CD4-positive, alpha-beta memory T cell (primary cell): ENCODE measurements at regions not wholly inside any gene's neighbourhood (a gene's known extent, or its start where the extent isn't known, plus 50 kb on each side); places are given as distances from the start of the nearest gene placed in this dataset.

Source experiments
- CTCF ChIA-PET: fragments of 350-600 bp; sonication (Branson Sonifier 250); formaldehyde crosslinking; loops from one replicate; lab custom pipeline; 2021; ENCODE audit warnings: inconsistent platforms; ENCODE audit not compliant: partially characterized antibody; lab: Charles Lee
- POLR2A ChIA-PET: fragments of 350-600 bp; sonication (Branson Sonifier 250); formaldehyde crosslinking; loops from one replicate; lab custom pipeline; 2021; ENCODE audit not compliant: partially characterized antibody; lab: Charles Lee
- DNase-seq, 5 donors: peaks; one replicate each; pipeline versions ENCODE4 v3.0.0 to v3.0.0-alpha.2; 2020 to 2022; ENCODE audit warnings: mixed read lengths in 1 of 5
- H3K27ac ChIP-seq: one replicate; pipeline ENCODE4 v1.7.0; 2013; ENCODE audit warnings: low read depth, low read length
- H3K27me3 ChIP-seq: 2 replicates; pipeline ENCODE4 v1.7.0; 2013; ENCODE audit warnings: mild to moderate bottlenecking, low read length, moderate library complexity; ENCODE audit not compliant: insufficient read depth
- H3K36me3 ChIP-seq: 2 replicates; pipeline ENCODE4 v1.7.0; 2013; ENCODE audit warnings: mild to moderate bottlenecking, low read length, moderate library complexity; ENCODE audit not compliant: insufficient read depth
- H3K4me1 ChIP-seq: 2 replicates; pipeline ENCODE4 v1.7.0; 2013; ENCODE audit warnings: mild to moderate bottlenecking, low read length, moderate library complexity; ENCODE audit not compliant: insufficient read depth
- H3K4me3 ChIP-seq, 2 donors: one replicate each; pipeline ENCODE4 v1.7.0; 2013; ENCODE audit warnings: low read length in 2 of 2, mild to moderate bottlenecking in 1 of 2
- H3K9me3 ChIP-seq, 2 donors: one replicate each; pipeline ENCODE4 v1.7.0; 2013; ENCODE audit warnings: low read length in 2 of 2, control low read depth in 1 of 2; ENCODE audit not compliant: control insufficient read depth in 1 of 2
- H3K27ac Mint-ChIP-seq, 7 donors: one replicate each; pipeline ENCODE4 v1.8.0; 2020 to 2021; ENCODE audit warnings: mixed read lengths in 7 of 7, mild to moderate bottlenecking in 6 of 7, inconsistent platforms in 3 of 7, moderate library complexity in 3 of 7
- H3K27me3 Mint-ChIP-seq, 2 donors: one replicate each; pipeline ENCODE4 v1.8.0; 2020 to 2021; ENCODE audit warnings: mixed read lengths in 2 of 2
- H3K36me3 Mint-ChIP-seq, 2 donors: one replicate each; pipeline ENCODE4 v1.8.0; 2020 to 2021; ENCODE audit warnings: mixed read lengths in 2 of 2, inconsistent platforms in 1 of 2, mild to moderate bottlenecking in 1 of 2
- H3K4me1 Mint-ChIP-seq, 4 donors: one replicate each; pipeline ENCODE4 v1.8.0; 2020 to 2021; ENCODE audit warnings: mixed read lengths in 4 of 4, mild to moderate bottlenecking in 1 of 4
- H3K4me3 Mint-ChIP-seq, 8 donors: one replicate each; pipeline ENCODE4 v1.8.0; 2020 to 2021; ENCODE audit warnings: mixed read lengths in 8 of 8, mild to moderate bottlenecking in 7 of 8, moderate library complexity in 6 of 8, inconsistent platforms in 3 of 8
- H3K9me3 Mint-ChIP-seq, 8 donors: one replicate each; pipeline ENCODE4 v1.8.0; 2020 to 2021; ENCODE audit warnings: mixed read lengths in 8 of 8, mild to moderate bottlenecking in 5 of 8, inconsistent platforms in 3 of 8, moderate library complexity in 1 of 8
- intact Hi-C: fragments of 100-400 bp; cut with micrococcal nuclease; formaldehyde crosslinking; loops from one replicate; pipeline ENCODE4 v1.15.1; 2023

- no peaks in the 10 kb centered on the region for H3K36me3 Mint-ChIP-seq
- no peak overlapping the region for H3K27ac ChIP-seq
- intact Hi-C loops: no loop called here
- no peak overlapping the region for H3K4me3 ChIP-seq
- H3K27me3 ChIP-seq: no peaks in the 10 kb centered on the region
- H3K4me1 ChIP-seq: no peaks in the 10 kb centered on the region
- H3K4me1 Mint-ChIP-seq: no peaks in the 10 kb centered on the region
- H3K27ac Mint-ChIP-seq: no peak overlapping the region
- H3K36me3 ChIP-seq: no peaks in the 10 kb centered on the region
- POLR2A ChIA-PET: no interaction called here
- H3K9me3 ChIP-seq: no peaks in the 10 kb centered on the region
- CTCF ChIA-PET: interaction anchor here (0.7 to 0.9 kb wide), 2 partner anchors 1020 to 1169 kb away, joined by 3 read pairs; no protein-coding TSS in a partner anchor
- H3K9me3 Mint-ChIP-seq: peaks cover 0 to 24% (median 20%) of the 10 kb centered on the region in 8 donors
- H3K27me3 Mint-ChIP-seq: peaks cover 0 to 2% of the 10 kb centered on the region in 2 donors
- no peak overlapping the region for H3K4me3 Mint-ChIP-seq
- no peak for DNase-seq
These were observed 65.7 kb upstream of the ALDH1L1 start for GRCh38 chr3:126245811-126246727.
